ENCODE measurements at regions not wholly inside any gene's neighbourhood (a gene's known extent, or its start where the extent isn't known, plus 50 kb on each side); places are given as distances from the start of the nearest gene placed in this dataset.

DNA sequence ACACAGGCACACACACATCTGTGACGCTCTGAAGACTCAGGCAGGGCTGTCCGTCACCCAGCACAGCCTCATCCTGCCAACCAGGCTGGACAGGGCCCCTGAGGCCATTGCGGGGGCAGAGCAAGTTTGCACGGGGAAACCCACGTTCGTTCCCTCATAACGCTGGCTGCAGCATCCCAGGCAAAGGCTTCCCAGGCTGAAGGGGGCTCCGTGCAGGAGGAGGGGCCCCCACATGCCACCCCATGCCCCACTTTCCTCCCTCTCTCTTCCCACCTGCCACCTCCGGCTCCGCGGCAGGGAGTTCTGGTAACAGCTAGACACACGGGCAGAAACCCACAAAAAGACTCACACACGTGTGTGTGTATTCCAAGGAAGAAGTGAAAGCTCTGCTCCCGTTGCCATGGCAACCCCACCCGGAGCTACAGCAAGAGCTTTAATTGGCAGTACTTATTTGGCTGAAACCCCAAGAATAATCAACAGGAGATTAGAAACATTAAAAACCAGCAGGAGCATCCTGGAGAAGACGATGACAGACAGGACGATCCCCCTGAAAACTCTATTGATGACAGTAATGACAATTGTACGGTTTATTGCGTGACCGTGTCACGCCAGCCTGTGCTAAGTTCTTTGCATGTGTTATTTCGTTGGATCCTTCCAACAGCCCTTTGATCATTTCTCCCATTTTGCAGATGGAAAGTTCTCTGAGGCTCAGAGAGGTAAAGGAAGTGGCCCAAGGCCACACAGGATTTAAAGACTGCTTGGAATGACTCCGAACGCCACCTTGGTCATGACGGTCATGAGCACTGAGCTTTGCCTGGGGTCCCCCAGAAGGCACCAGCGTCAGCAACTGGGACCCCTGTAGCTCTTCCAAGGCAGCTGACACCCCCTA, 247.1 kb downstream of the NPHP4 start:
- H3K9me3 Mint-ChIP-seq: peaks cover 0 to 2% (median 0%) of the 10 kb centered on the region in 7 donors
- H3K4me3 ChIP-seq (replicated peaks in 1 of 3; ENCODE audit: low read depth in 2 of 3, low read length in 3 of 3): no peak overlapping the region
- no peak overlapping the region for H3K9ac ChIP-seq (ENCODE audit: insufficient read depth, low read length, poor library complexity, severe bottlenecking)
- TF ChIP-seq, protein P1, sequence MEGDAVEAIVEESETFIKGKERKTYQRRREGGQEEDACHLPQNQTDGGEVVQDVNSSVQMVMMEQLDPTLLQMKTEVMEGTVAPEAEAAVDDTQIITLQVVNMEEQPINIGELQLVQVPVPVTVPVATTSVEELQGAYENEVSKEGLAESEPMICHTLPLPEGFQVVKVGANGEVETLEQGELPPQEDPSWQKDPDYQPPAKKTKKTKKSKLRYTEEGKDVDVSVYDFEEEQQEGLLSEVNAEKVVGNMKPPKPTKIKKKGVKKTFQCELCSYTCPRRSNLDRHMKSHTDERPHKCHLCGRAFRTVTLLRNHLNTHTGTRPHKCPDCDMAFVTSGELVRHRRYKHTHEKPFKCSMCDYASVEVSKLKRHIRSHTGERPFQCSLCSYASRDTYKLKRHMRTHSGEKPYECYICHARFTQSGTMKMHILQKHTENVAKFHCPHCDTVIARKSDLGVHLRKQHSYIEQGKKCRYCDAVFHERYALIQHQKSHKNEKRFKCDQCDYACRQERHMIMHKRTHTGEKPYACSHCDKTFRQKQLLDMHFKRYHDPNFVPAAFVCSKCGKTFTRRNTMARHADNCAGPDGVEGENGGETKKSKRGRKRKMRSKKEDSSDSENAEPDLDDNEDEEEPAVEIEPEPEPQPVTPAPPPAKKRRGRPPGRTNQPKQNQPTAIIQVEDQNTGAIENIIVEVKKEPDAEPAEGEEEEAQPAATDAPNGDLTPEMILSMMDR (IDR thresholded peaks at IDR 0.05): no peak
- no peaks in the 10 kb centered on the region for H3K27me3 ChIP-seq (ENCODE audit: control insufficient read depth in 2 of 2, insufficient read depth in 2 of 2, low read length in 2 of 2)
- no peak overlapping the region for H3K27ac Mint-ChIP-seq
- no peak overlapping the region for H3K4me2 ChIP-seq (replicated peaks; ENCODE audit: extremely low read depth, low read length, poor library complexity, severe bottlenecking)
- no peaks in the 10 kb centered on the region for H3K9me3 ChIP-seq (replicated peaks in 1 of 2; ENCODE audit: control insufficient read depth in 1 of 2, insufficient read depth in 1 of 2, low read length in 2 of 2)
- H3K36me3 ChIP-seq (replicated peaks in 1 of 2; ENCODE audit: control insufficient read depth in 1 of 2, insufficient read depth in 2 of 2, low read length in 2 of 2): no peaks in the 10 kb centered on the region
- no peaks in the 10 kb centered on the region for H3K36me3 Mint-ChIP-seq
- H3K27me3 Mint-ChIP-seq (ENCODE audit: low read depth in 3 of 3): peaks cover 2 to 6% (median 3%) of the 10 kb centered on the region in 3 donors
- no peaks in the 10 kb centered on the region for H3K4me1 ChIP-seq (ENCODE audit: control insufficient read depth in 1 of 2, insufficient read depth in 2 of 2, low read length in 2 of 2)
- intact Hi-C loops (cut with micrococcal nuclease): loop anchor here (5.0 to 10.0 kb wide), 3 partner anchors 230 to 1830 kb away; no protein-coding TSS in a partner anchor
- no peak for DNase-seq
- H2AFZ ChIP-seq (ENCODE audit: insufficient read depth, low read depth, low read length, poor library complexity, severe bottlenecking): no peak overlapping the region
- no peaks in the 10 kb centered on the region for H4K20me1 ChIP-seq (ENCODE audit: insufficient read depth, low read length)
- no peaks in the 10 kb centered on the region for H3K79me2 ChIP-seq (ENCODE audit: insufficient read depth, low read length)
- peaks cover 2% of the 10 kb centered on the region for H3K4me1 Mint-ChIP-seq
- no peak overlapping the region for H3K4me3 Mint-ChIP-seq
- WGBS (ENCODE audit: insufficient coverage): 82% methylated on average over 12 of the region's 26 CpGs
- H3K27ac ChIP-seq (ENCODE audit: low read depth in 1 of 2, low read length in 2 of 2): no peak overlapping the region

DNA sequence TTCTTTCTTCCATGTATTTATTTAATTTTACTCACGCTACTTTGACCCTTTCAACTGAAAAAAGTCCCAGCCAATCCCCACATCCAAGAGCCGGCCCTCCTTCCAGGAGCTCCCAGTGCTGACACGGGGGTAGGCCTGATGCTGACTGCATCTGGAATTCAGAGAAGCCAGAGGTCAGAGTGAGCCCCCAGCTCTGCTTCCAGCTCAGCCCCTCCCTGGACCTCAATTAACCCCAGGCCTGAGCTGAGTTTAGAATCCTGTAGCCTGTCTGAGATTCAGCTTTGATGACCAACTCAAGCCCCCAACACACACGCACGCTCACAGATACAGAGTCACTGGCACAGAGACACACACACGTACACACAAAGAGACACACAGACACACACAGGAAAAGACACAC, 247.9 kb downstream of the NPHP4 start:
- Histone ChIP-seq H3K4me1 (ENCODE audit: control insufficient read depth in 1 of 2, insufficient read depth in 2 of 2, low read length in 2 of 2) (no peaks in the 10 kb centered on the region), H3K4me3 (replicated peaks in 1 of 3; ENCODE audit: low read depth in 2 of 3, low read length in 3 of 3) (no peak overlapping the region), H3K9ac (ENCODE audit: insufficient read depth, low read length, poor library complexity, severe bottlenecking) (no peak overlapping the region), H3K9me3 (replicated peaks in 1 of 2; ENCODE audit: control insufficient read depth in 1 of 2, insufficient read depth in 1 of 2, low read length in 2 of 2) (no peaks in the 10 kb centered on the region), H3K4me2 (replicated peaks; ENCODE audit: extremely low read depth, low read length, poor library complexity, severe bottlenecking) (no peak overlapping the region), H4K20me1 (ENCODE audit: insufficient read depth, low read length) (no peaks in the 10 kb centered on the region), H3K27ac (ENCODE audit: low read depth in 1 of 2, low read length in 2 of 2) (no peak overlapping the region), H2AFZ (ENCODE audit: insufficient read depth, low read depth, low read length, poor library complexity, severe bottlenecking) (no peak overlapping the region), H3K36me3 (replicated peaks in 1 of 2; ENCODE audit: control insufficient read depth in 1 of 2, insufficient read depth in 2 of 2, low read length in 2 of 2) (no peaks in the 10 kb centered on the region), H3K79me2 (ENCODE audit: insufficient read depth, low read length) (no peaks in the 10 kb centered on the region), H3K27me3 (ENCODE audit: control insufficient read depth in 2 of 2, insufficient read depth in 2 of 2, low read length in 2 of 2) (no peaks in the 10 kb centered on the region)
- Mint-ChIP-seq H3K9me3 (peaks cover 0 to 2% (median 0%) of the 10 kb centered on the region in 7 donors), H3K36me3 (no peaks in the 10 kb centered on the region), H3K4me3 (peak overlapping the region in 1 of 2 donors; percentile 10), H3K4me1 (peaks cover 2% of the 10 kb centered on the region), H3K27me3 (ENCODE audit: low read depth in 3 of 3) (peaks cover 5 to 10% (median 8%) of the 10 kb centered on the region in 3 donors), H3K27ac (no peak overlapping the region)
- intact Hi-C loops (cut with micrococcal nuclease): loop anchor here (10.0 kb wide), 2 partner anchors 230 to 1830 kb away; no protein-coding TSS in a partner anchor
- TF ChIP-seq, protein P1 (IDR thresholded peaks at IDR 0.05): no peak
- no peak for DNase-seq
- WGBS (ENCODE audit: insufficient coverage): 95% methylated on average over 6 of the region's 6 CpGs
